ENCODE measurements at regions not wholly inside any gene's neighbourhood (a gene's known extent, or its start where the extent isn't known, plus 50 kb on each side); places are given as distances from the start of the nearest gene placed in this dataset.
A peak's percentile ranks its signal among the peaks of the same experiment; 100 is the strongest.

GRCh38 chr14:34187519-34188044 lies 236.7 kb upstream of the EGLN3 start (continued):
- no peak for TF ChIP-seq EP300 (IDR thresholded peaks at IDR 0.05; ENCODE audit: low read depth in 2 of 2, low read length in 2 of 2)
- TF ChIP-seq EP300 (CRISPR knock-in tag; IDR thresholded peaks at IDR 0.05; ENCODE audit: borderline replicate concordance), result no peak
- TF ChIP-seq SP4 (CRISPR knock-in tag; IDR thresholded peaks at IDR 0.05), result no peak
- TF ChIP-seq ZBTB10 (CRISPR knock-in tag; IDR thresholded peaks at IDR 0.05; ENCODE audit: borderline replicate concordance), result no peak
- TF ChIP-seq ZNF646 (CRISPR knock-in tag; IDR thresholded peaks at IDR 0.05), result no peak
- TF ChIP-seq ELF3 (CRISPR knock-in tag; IDR thresholded peaks at IDR 0.05), result no peak
- TF ChIP-seq LCORL (IDR thresholded peaks at IDR 0.05), result no peak
- TF ChIP-seq LCORL (CRISPR knock-in tag; IDR thresholded peaks at IDR 0.05), result no peak
- TF ChIP-seq, protein P1, sequence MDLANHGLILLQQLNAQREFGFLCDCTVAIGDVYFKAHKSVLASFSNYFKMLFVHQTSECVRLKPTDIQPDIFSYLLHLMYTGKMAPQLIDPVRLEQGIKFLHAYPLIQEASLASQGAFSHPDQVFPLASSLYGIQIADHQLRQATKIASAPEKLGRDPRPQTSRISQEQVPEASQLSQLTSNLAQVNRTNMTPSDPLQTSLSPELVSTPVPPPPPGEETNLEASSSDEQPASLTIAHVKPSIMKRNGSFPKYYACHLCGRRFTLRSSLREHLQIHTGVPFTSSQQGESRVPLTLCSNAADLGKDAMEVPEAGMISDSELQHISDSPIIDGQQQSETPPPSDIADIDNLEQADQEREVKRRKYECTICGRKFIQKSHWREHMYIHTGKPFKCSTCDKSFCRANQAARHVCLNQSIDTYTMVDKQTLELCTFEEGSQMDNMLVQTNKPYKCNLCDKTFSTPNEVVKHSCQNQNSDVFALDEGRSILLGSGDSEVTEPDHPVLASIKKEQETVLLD (CRISPR knock-in tag; IDR thresholded peaks at IDR 0.05; ENCODE audit: low read depth), result no peak
- no peak for TF ChIP-seq TEAD3 (CRISPR knock-in tag; optimal IDR thresholded peaks at IDR 0.05; ENCODE audit: borderline replicate concordance)
- TF ChIP-seq ZNF883 (CRISPR knock-in tag; IDR thresholded peaks at IDR 0.05; ENCODE audit: not compliant biosample characterization), result no peak
- TF ChIP-seq ZNF549 (CRISPR knock-in tag; IDR thresholded peaks at IDR 0.05), result no peak
- no peak for TF ChIP-seq ZNF460 (CRISPR knock-in tag; IDR thresholded peaks at IDR 0.05; ENCODE audit: borderline replicate concordance)
- TF ChIP-seq MEIS1 (CRISPR knock-in tag; IDR thresholded peaks at IDR 0.05; ENCODE audit: borderline replicate concordance), result no peak
- no peak for TF ChIP-seq PHB2 (IDR thresholded peaks at IDR 0.05; ENCODE audit: partially characterized antibody)
- TF ChIP-seq ZMYM3 (CRISPR knock-in tag; IDR thresholded peaks at IDR 0.05), result peak; percentile 60; the same call in 1 of the 2 replicates
- TF ChIP-seq ZNF205 (CRISPR knock-in tag; IDR thresholded peaks at IDR 0.05), result no peak
- 0 out of 2 replicates have a peak, but pooled peaks have one; percentile 31 for TF ChIP-seq TRIM24 (CRISPR knock-in tag; IDR thresholded peaks at IDR 0.05)

Data from HepG2 (cell line).